ENCODE measurements at regions not wholly inside any gene's neighbourhood (a gene's known extent, or its start where the extent isn't known, plus 50 kb on each side); places are given as distances from the start of the nearest gene placed in this dataset.

GRCh38 chrY:8063973-8064372 is 1152.4 kb upstream of the AMELY start:
- H3K36me3 ChIP-seq (ENCODE audit: insufficient read depth, low read length): no peaks in the 10 kb centered on the region
- H3K27ac ChIP-seq (ENCODE audit: low read depth, low read length): no peak overlapping the region
- H2AFZ ChIP-seq (ENCODE audit: low read length, unreplicated experiment): no peak overlapping the region
- H3K4me3 ChIP-seq (ENCODE audit: low read depth, low read length): no peak overlapping the region
- no peaks in the 10 kb centered on the region for H3K4me1 ChIP-seq (ENCODE audit: control insufficient read depth, insufficient read depth, low read length, unreplicated experiment)
- H3K27me3 ChIP-seq (ENCODE audit: insufficient read depth, low read length): no peaks in the 10 kb centered on the region
- no peaks in the 10 kb centered on the region for H3K79me2 ChIP-seq (ENCODE audit: control insufficient read depth, insufficient read depth, low read length, unreplicated experiment)

- H3K27me3 ChIP-seq (ENCODE audit: insufficient read depth, low read length): no peaks in the 10 kb centered on the region
- H3K4me3 ChIP-seq (ENCODE audit: low read depth, low read length): no peak overlapping the region
- H3K36me3 ChIP-seq (ENCODE audit: insufficient read depth, low read length): no peaks in the 10 kb centered on the region
- H3K79me2 ChIP-seq (ENCODE audit: control insufficient read depth, insufficient read depth, low read length, unreplicated experiment): no peaks in the 10 kb centered on the region
- no peak overlapping the region for H3K27ac ChIP-seq (ENCODE audit: low read depth, low read length)
- no peaks in the 10 kb centered on the region for H3K4me1 ChIP-seq (ENCODE audit: control insufficient read depth, insufficient read depth, low read length, unreplicated experiment)
- H2AFZ ChIP-seq (ENCODE audit: low read length, unreplicated experiment): no peak overlapping the region
These were observed 1147.1 kb upstream of the AMELY start for GRCh38 chrY:8058613-8059012.

- Histone ChIP-seq H3K27ac (ENCODE audit: low read depth, low read length) (no peak overlapping the region), H3K36me3 (ENCODE audit: insufficient read depth, low read length) (no peaks in the 10 kb centered on the region), H3K79me2 (ENCODE audit: control insufficient read depth, insufficient read depth, low read length, unreplicated experiment) (no peaks in the 10 kb centered on the region), H3K4me3 (ENCODE audit: low read depth, low read length) (no peak overlapping the region), H3K4me1 (ENCODE audit: control insufficient read depth, insufficient read depth, low read length, unreplicated experiment) (no peaks in the 10 kb centered on the region), H2AFZ (ENCODE audit: low read length, unreplicated experiment) (no peak overlapping the region), H3K27me3 (ENCODE audit: insufficient read depth, low read length) (no peaks in the 10 kb centered on the region)
These were observed 1139.8 kb upstream of the AMELY start for GRCh38 chrY:8051340-8051739.

GRCh38 chrY:8041238-8041637 is 1129.7 kb upstream of the AMELY start:
- Histone ChIP-seq H3K36me3 (ENCODE audit: insufficient read depth, low read length) (no peaks in the 10 kb centered on the region), H3K27me3 (ENCODE audit: insufficient read depth, low read length) (no peaks in the 10 kb centered on the region), H3K79me2 (ENCODE audit: control insufficient read depth, insufficient read depth, low read length, unreplicated experiment) (no peaks in the 10 kb centered on the region), H3K4me1 (ENCODE audit: control insufficient read depth, insufficient read depth, low read length, unreplicated experiment) (no peaks in the 10 kb centered on the region), H3K4me3 (ENCODE audit: low read depth, low read length) (no peak overlapping the region), H3K27ac (ENCODE audit: low read depth, low read length) (no peak overlapping the region), H2AFZ (ENCODE audit: low read length, unreplicated experiment) (no peak overlapping the region)

- H3K27me3 ChIP-seq (ENCODE audit: insufficient read depth, low read length): no peaks in the 10 kb centered on the region
- no peaks in the 10 kb centered on the region for H3K36me3 ChIP-seq (ENCODE audit: insufficient read depth, low read length)
- no peak overlapping the region for H3K27ac ChIP-seq (ENCODE audit: low read depth, low read length)
- no peak overlapping the region for H3K4me3 ChIP-seq (ENCODE audit: low read depth, low read length)
- no peaks in the 10 kb centered on the region for H3K4me1 ChIP-seq (ENCODE audit: control insufficient read depth, insufficient read depth, low read length, unreplicated experiment)
- no peaks in the 10 kb centered on the region for H3K79me2 ChIP-seq (ENCODE audit: control insufficient read depth, insufficient read depth, low read length, unreplicated experiment)
- H2AFZ ChIP-seq (ENCODE audit: low read length, unreplicated experiment): no peak overlapping the region
These were observed 1125.0 kb upstream of the AMELY start for GRCh38 chrY:8036563-8036962.

GRCh38 chrY:8035653-8036052 is 1124.1 kb upstream of the AMELY start:
- Histone ChIP-seq H2AFZ (ENCODE audit: low read length, unreplicated experiment) (no peak overlapping the region), H3K4me1 (ENCODE audit: control insufficient read depth, insufficient read depth, low read length, unreplicated experiment) (no peaks in the 10 kb centered on the region), H3K27me3 (ENCODE audit: insufficient read depth, low read length) (no peaks in the 10 kb centered on the region), H3K36me3 (ENCODE audit: insufficient read depth, low read length) (no peaks in the 10 kb centered on the region), H3K27ac (ENCODE audit: low read depth, low read length) (no peak overlapping the region), H3K79me2 (ENCODE audit: control insufficient read depth, insufficient read depth, low read length, unreplicated experiment) (no peaks in the 10 kb centered on the region), H3K4me3 (ENCODE audit: low read depth, low read length) (no peak overlapping the region)

- H3K27ac ChIP-seq (ENCODE audit: low read depth, low read length): no peak overlapping the region
- H3K4me3 ChIP-seq (ENCODE audit: low read depth, low read length): no peak overlapping the region
- H3K36me3 ChIP-seq (ENCODE audit: insufficient read depth, low read length): no peaks in the 10 kb centered on the region
- H3K27me3 ChIP-seq (ENCODE audit: insufficient read depth, low read length): no peaks in the 10 kb centered on the region
- H3K79me2 ChIP-seq (ENCODE audit: control insufficient read depth, insufficient read depth, low read length, unreplicated experiment): no peaks in the 10 kb centered on the region
- no peaks in the 10 kb centered on the region for H3K4me1 ChIP-seq (ENCODE audit: control insufficient read depth, insufficient read depth, low read length, unreplicated experiment)
- no peak overlapping the region for H2AFZ ChIP-seq (ENCODE audit: low read length, unreplicated experiment)
These were observed 1123.1 kb upstream of the AMELY start for GRCh38 chrY:8034673-8035072.

GRCh38 chrY:8033200-8033599 is 1121.6 kb upstream of the AMELY start:
- no peak overlapping the region for H2AFZ ChIP-seq (ENCODE audit: low read length, unreplicated experiment)
- H3K27me3 ChIP-seq (ENCODE audit: insufficient read depth, low read length): no peaks in the 10 kb centered on the region
- H3K27ac ChIP-seq (ENCODE audit: low read depth, low read length): no peak overlapping the region
- H3K36me3 ChIP-seq (ENCODE audit: insufficient read depth, low read length): no peaks in the 10 kb centered on the region
- H3K4me1 ChIP-seq (ENCODE audit: control insufficient read depth, insufficient read depth, low read length, unreplicated experiment): no peaks in the 10 kb centered on the region
- no peak overlapping the region for H3K4me3 ChIP-seq (ENCODE audit: low read depth, low read length)
- no peaks in the 10 kb centered on the region for H3K79me2 ChIP-seq (ENCODE audit: control insufficient read depth, insufficient read depth, low read length, unreplicated experiment)

- no peak overlapping the region for H3K4me3 ChIP-seq (ENCODE audit: low read depth, low read length)
- no peaks in the 10 kb centered on the region for H3K4me1 ChIP-seq (ENCODE audit: control insufficient read depth, insufficient read depth, low read length, unreplicated experiment)
- H2AFZ ChIP-seq (ENCODE audit: low read length, unreplicated experiment): no peak overlapping the region
- no peak overlapping the region for H3K27ac ChIP-seq (ENCODE audit: low read depth, low read length)
- no peaks in the 10 kb centered on the region for H3K79me2 ChIP-seq (ENCODE audit: control insufficient read depth, insufficient read depth, low read length, unreplicated experiment)
- H3K27me3 ChIP-seq (ENCODE audit: insufficient read depth, low read length): no peaks in the 10 kb centered on the region
- no peaks in the 10 kb centered on the region for H3K36me3 ChIP-seq (ENCODE audit: insufficient read depth, low read length)
These were observed 1109.0 kb upstream of the AMELY start for GRCh38 chrY:8020540-8020939.

GRCh38 chrY:8011515-8011914 is 1100.0 kb upstream of the AMELY start:
- no peak overlapping the region for H3K27ac ChIP-seq (ENCODE audit: low read depth, low read length)
- H3K79me2 ChIP-seq (ENCODE audit: control insufficient read depth, insufficient read depth, low read length, unreplicated experiment): no peaks in the 10 kb centered on the region
- no peaks in the 10 kb centered on the region for H3K27me3 ChIP-seq (ENCODE audit: insufficient read depth, low read length)
- no peak overlapping the region for H3K4me3 ChIP-seq (ENCODE audit: low read depth, low read length)
- no peaks in the 10 kb centered on the region for H3K4me1 ChIP-seq (ENCODE audit: control insufficient read depth, insufficient read depth, low read length, unreplicated experiment)
- H3K36me3 ChIP-seq (ENCODE audit: insufficient read depth, low read length): no peaks in the 10 kb centered on the region
- H2AFZ ChIP-seq (ENCODE audit: low read length, unreplicated experiment): no peak overlapping the region

GRCh38 chrY:8004196-8004595 is 1092.6 kb upstream of the AMELY start:
- no peaks in the 10 kb centered on the region for H3K4me1 ChIP-seq (ENCODE audit: control insufficient read depth, insufficient read depth, low read length, unreplicated experiment)
- H2AFZ ChIP-seq (ENCODE audit: low read length, unreplicated experiment): no peak overlapping the region
- H3K36me3 ChIP-seq (ENCODE audit: insufficient read depth, low read length): no peaks in the 10 kb centered on the region
- no peaks in the 10 kb centered on the region for H3K79me2 ChIP-seq (ENCODE audit: control insufficient read depth, insufficient read depth, low read length, unreplicated experiment)
- H3K4me3 ChIP-seq (ENCODE audit: low read depth, low read length): no peak overlapping the region
- H3K27me3 ChIP-seq (ENCODE audit: insufficient read depth, low read length): no peaks in the 10 kb centered on the region
- H3K27ac ChIP-seq (ENCODE audit: low read depth, low read length): peak overlapping the region; percentile 31; the same call in 1 of the 2 replicates
